Fibroblast of mammary gland (primary cell): ENCODE measurements at regions not wholly inside any gene's neighbourhood (a gene's known extent, or its start where the extent isn't known, plus 50 kb on each side); places are given as distances from the start of the nearest gene placed in this dataset.
"Not testable (repeated sequence)": the region's sequence is repeated elsewhere in the genome, so short reads cannot be mapped to it uniquely, and the experiment has no call there.

Experiments used
- DNase-seq: peaks from one replicate; pipeline ENCODE4 v3.0.0-alpha.2; 2010; ENCODE audit warnings: low read depth
- H3K4me3 ChIP-seq: 2 replicates; pipeline ENCODE4 v1.5.1; 2011; ENCODE audit warnings: low read depth, mild to moderate bottlenecking, low read length, moderate library complexity; ENCODE audit not compliant: control insufficient read depth
- CTCF ChIP-seq: conservative IDR thresholded peaks from 2 replicates; pipeline ENCODE4 v1.5.1; 2011; ENCODE audit warnings: low read depth, low read length, inconsistent platforms; ENCODE audit not compliant: control insufficient read depth, insufficient read depth

- DNase-seq: no peak
- TF ChIP-seq CTCF: no peak
- H3K4me3 ChIP-seq: no peak overlapping the region
Measured at GRCh38 chr6:11947575-11947974, 64.5 kb upstream of the HIVEP1 start.

GRCh38 chr6:11947063-11947462, 65.0 kb upstream of the HIVEP1 start:
- peak; percentile 25 for TF ChIP-seq CTCF
- DNase-seq: no peak
- no peak overlapping the region for H3K4me3 ChIP-seq

- no peak overlapping the region for H3K4me3 ChIP-seq
- DNase-seq: no peak
- no peak for TF ChIP-seq CTCF
Measured at GRCh38 chr6:11944111-11944510, 68.0 kb upstream of the HIVEP1 start.

- DNase-seq: no peak
- no peak overlapping the region for H3K4me3 ChIP-seq
- no peak for TF ChIP-seq CTCF
Measured at GRCh38 chr6:11943060-11943459, 69.1 kb upstream of the HIVEP1 start.

- TF ChIP-seq CTCF: no peak
- no peak overlapping the region for H3K4me3 ChIP-seq
- DNase-seq: no peak
Measured at GRCh38 chr6:11942185-11942864, 69.8 kb upstream of the HIVEP1 start.

- not testable (repeated sequence) for H3K4me3 ChIP-seq, DNase-seq
Measured at GRCh38 chr6:11940532-11941166, 71.5 kb upstream of the HIVEP1 start.

- no peak for TF ChIP-seq CTCF
- DNase-seq: no peak
Measured at GRCh38 chr6:11938285-11938890, 73.7 kb upstream of the HIVEP1 start.

More at GRCh38 chr6:11938285-11938890, 73.7 kb upstream of the HIVEP1 start:
- H3K4me3 ChIP-seq: no peak overlapping the region
